GM21786 (cell line): ENCODE measurements at regions not wholly inside any gene's neighbourhood (a gene's known extent, or its start where the extent isn't known, plus 50 kb on each side); places are given as distances from the start of the nearest gene placed in this dataset.
"Not testable (repeated sequence)": the region's sequence is repeated elsewhere in the genome, so short reads cannot be mapped to it uniquely, and the experiment has no call there.

ENCODE experiments used
- ATAC-seq: cut with Tn5 transposase; IDR thresholded peaks from one replicate; pipeline ENCODE4 v1.9.1; 2021; ENCODE audit not compliant: unreplicated experiment

DNA sequence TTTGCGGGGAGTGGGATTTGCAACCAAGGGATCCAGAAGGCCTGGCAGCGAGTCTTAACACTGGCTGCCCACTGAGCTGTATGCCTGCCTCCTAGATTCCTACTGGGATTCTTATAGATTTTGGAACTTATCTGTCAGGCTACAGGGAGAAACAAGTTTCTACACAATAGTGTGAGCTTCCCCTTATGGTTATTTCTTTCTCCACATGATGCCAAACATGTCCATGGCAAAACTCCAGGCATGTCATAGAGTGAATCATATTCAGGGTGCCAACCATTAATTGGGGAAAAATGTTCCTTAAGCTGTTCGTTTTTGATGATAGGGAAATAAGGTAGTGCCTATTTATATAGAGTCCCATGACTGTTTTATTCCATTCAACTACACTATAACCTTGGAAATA lies 1185.2 kb upstream of the CELF4 start:
- no peak for ATAC-seq

DNA sequence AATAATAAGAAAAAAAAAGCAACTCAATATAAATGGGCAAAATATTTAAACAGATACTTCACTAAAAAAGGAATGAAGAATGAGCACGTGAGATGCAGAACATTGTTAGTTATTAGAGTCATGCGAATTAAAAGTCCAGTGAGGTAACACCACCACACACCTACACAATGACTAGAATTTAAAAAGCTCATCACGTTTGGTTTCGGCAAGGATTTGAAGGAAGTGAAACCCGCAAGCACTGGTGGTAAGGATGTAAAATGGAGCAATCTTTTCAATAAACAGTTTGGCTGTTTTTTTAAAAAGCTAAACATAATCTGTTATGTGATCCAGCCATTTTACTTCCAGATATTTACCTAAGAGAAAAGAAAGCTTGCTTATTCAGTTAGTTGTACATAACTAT lies 1181.6 kb upstream of the CELF4 start:
- no peak for ATAC-seq

DNA sequence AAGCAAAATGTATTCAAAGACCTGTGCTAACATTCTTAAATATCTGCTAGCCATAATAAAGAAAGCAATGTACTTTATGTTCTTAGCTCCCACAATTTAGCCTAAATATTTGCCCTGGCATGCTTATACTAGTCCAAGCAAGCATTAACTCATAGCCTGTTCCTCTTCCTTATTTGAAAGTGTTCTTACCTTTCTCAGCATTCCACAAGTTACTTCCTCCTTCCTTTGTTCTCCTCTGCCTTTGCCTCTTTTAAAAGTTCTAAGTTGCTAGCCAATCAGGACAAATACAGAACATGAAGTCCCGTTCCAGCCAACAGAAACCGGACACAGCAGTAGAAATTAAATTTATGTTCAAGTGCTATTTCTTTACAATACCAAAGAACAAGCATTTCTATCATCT lies 1154.6 kb upstream of the CELF4 start:
- not testable (repeated sequence) for ATAC-seq

GRCh38 chr18:38718365-38718901 lies 1152.8 kb upstream of the CELF4 start:
- ATAC-seq: no peak

DNA sequence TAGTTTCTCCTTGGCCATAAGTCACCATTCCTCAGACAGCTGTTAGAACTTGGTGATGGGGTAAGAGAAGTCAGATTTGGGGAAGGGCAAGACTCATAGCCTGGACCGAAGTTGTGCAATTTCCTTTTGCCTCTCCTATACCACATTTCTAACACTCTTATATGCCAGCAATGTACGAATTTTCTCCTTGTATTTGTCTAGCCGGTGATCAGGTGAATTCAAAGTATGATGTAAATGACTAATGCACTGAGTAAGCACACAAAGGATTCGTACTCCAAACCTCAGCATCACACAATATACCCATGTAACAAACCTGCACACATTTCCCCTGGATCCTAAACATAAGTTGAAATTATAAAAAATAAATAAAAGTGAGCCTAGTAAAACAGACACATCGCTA lies 1143.5 kb upstream of the CELF4 start:
- no peak for ATAC-seq

DNA sequence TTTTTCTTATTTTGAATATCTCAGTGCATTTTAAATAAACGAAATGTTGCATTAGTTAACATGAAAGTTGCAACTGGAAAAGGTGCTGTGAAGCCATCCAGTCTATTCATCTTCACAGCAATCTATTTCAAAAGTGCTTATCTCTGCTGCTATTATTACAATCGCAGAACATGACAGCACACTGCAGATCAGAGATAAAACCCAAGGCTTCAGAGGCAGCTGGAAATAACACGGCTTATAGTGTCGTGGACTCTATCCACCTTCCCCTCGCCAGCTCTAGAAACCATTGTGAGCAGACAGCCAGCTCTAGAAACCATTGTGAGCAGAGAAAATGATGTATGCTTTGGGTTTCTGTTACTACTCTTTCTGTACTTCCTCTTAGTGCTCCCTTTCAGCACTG lies 1140.8 kb upstream of the CELF4 start:
- no peak for ATAC-seq

DNA sequence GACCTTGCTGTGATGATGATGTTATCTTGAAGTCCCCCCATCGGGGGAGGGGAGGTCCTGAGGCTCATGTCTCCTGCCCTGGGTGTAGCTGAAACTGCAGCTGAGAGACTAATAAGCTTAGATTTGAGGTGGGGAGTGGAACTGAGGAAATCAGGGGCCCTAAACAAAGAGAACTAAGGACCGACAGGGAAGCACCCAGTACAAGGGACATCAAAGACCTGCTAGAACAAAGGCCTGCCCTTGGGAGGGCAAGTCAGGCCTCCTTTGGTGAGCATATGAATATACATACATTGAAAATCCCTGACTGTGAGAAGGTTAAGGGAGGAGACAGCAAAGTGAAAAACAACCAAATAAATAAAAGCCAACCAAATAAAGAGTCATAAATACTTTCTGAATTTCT lies 1132.5 kb upstream of the CELF4 start:
- no peak for ATAC-seq

- ATAC-seq: no peak
Measured at GRCh38 chr18:38695559-38696280, 1130.1 kb upstream of the CELF4 start.

DNA sequence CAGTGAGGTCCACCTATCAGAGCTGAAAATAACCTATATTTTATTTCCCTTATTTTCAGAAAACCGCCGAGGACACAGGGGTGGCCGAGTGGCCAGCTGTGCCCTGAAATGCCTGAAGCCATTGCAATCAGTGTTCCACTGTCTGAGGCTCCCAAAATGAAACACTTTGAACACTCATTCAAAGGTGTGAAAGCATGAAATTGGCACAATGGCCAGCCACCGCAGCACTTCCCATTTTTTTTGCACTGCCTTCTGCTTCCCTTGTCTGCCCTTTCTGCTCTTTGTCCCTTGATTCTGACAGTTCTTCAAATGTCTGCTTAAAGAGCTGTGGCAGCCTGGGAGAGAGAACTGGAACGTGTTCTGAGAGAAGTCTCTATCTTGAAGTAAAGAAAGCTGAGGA lies 1127.5 kb upstream of the CELF4 start:
- no peak for ATAC-seq

DNA sequence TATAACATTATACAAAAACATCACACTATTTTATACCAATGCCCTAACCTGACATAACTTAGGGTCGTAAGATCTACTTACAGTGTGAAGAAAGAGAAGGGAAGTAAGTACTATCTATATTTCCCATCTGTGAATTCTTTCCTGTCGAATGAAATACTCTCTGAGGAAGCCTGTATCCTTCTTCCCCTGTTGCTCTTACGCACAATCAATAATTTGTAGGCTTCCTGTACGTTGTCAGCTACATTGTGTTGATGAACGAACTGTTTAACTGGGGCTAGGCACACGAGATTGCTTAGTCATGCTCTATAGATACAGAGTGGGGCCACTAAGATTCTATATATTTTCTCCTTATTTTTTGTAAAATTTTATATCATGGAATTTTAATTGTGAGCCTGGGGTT lies 1125.0 kb upstream of the CELF4 start:
- no peak for ATAC-seq

DNA sequence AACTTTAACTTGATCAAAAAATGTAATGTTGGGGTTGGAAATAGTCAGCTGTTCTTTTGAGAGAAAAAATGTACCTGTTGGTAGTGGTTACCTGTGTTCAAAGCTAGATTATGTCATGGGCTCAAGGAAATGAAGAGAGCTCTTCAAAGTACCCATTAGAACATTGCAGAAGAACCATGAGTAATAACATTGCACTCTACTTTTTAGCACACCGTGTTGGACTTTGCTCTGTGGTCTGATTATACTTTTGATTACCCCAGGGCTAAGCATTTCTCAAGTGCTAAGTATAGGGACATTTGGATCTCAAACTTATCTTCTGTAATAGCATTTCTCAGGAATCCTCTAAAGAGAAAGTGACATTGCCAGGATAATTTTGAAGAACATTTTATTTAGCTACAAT lies 1122.8 kb upstream of the CELF4 start:
- no peak for ATAC-seq

- no peak for ATAC-seq
Measured at GRCh38 chr18:38670486-38670885, 1104.9 kb upstream of the CELF4 start.

- ATAC-seq: no peak
Measured at GRCh38 chr18:38664929-38665328, 1099.3 kb upstream of the CELF4 start.

- ATAC-seq: no peak
Measured at GRCh38 chr18:38663682-38664081, 1098.1 kb upstream of the CELF4 start.

DNA sequence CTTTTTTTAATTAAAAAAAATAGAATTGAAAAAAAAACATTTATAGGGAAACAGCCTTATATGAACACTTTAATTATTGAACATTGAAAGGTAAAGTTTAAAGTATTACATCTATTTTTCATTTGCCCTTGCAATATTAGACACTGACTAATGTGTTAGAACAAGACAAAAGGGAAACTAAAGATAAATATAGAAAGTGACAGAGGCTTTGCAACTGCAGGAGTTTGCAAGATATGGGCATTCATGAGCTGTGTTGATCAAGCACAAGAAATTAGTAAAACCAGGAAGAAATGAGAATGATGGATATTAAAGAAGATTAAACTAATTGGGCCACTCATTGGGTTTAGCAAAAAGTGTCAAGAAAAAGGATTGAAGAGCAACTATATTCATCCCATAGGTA lies 1097.7 kb upstream of the CELF4 start:
- ATAC-seq: no peak

- no peak for ATAC-seq
Measured at GRCh38 chr18:38654946-38655345, 1089.3 kb upstream of the CELF4 start.

GRCh38 chr18:38651736-38652135 lies 1086.1 kb upstream of the CELF4 start:
- no peak for ATAC-seq

- no peak for ATAC-seq
Measured at GRCh38 chr18:38648179-38648578, 1082.6 kb upstream of the CELF4 start.

DNA sequence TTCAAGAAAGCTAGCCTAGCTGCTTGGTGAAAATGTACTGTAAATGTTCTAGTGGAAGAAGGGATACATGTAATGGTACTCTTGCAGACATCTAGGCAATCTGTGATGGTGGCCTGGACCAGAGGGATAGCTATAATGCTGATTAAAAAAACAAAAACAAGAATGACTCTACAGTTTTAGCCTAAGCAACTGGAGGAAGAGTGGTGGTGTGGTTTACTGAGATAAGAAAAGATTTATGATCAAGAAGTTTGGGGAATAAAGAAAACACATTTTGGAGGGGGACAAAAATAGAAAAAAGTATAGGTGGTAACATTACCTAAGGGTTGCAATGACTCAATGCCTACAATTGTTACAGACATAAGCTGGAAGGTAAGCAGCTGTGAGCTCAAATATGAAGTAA lies 1080.7 kb upstream of the CELF4 start:
- no peak for ATAC-seq

- ATAC-seq: no peak
Measured at GRCh38 chr18:38644875-38645641, 1079.5 kb upstream of the CELF4 start.

GRCh38 chr18:38642711-38643110 lies 1077.1 kb upstream of the CELF4 start:
- ATAC-seq: no peak

GRCh38 chr18:38639700-38640099 lies 1074.1 kb upstream of the CELF4 start:
- not testable (repeated sequence) for ATAC-seq
